HEK293 (cell line): ENCODE measurements at regions not wholly inside any gene's neighbourhood (a gene's known extent, or its start where the extent isn't known, plus 50 kb on each side); places are given as distances from the start of the nearest gene placed in this dataset.

Experiments
- OSR2 ChIP-seq: fragments of 450-650 bp; formaldehyde crosslinking; IDR thresholded peaks from 2 replicates; pipeline ENCODE4 v1.5.1; 2016; ENCODE audit warnings: missing biosample characterization, missing genetic modification characterization
- RBAK ChIP-seq: fragments of 450-650 bp; formaldehyde crosslinking; IDR thresholded peaks from 2 replicates; pipeline ENCODE4 v1.5.1; 2016; ENCODE audit warnings: missing biosample characterization, missing genetic modification characterization
- ZFP37 ChIP-seq: fragments of 450-650 bp; formaldehyde crosslinking; IDR thresholded peaks from 2 replicates; pipeline ENCODE4 v1.5.1; 2016; ENCODE audit warnings: missing biosample characterization, missing genetic modification characterization
- ZNF214 ChIP-seq: fragments of 450-650 bp; formaldehyde crosslinking; IDR thresholded peaks from 2 replicates; pipeline ENCODE4 v1.5.1; 2017; ENCODE audit warnings: missing biosample characterization, mild to moderate bottlenecking, missing genetic modification characterization, borderline replicate concordance
- ZNF621 ChIP-seq: fragments of 450-650 bp; formaldehyde crosslinking; IDR thresholded peaks from 2 replicates; pipeline ENCODE4 v1.5.1; 2017; ENCODE audit warnings: missing biosample characterization, missing genetic modification characterization
- ZNF704 ChIP-seq: fragments of 450-650 bp; formaldehyde crosslinking; IDR thresholded peaks from 2 replicates; pipeline ENCODE4 v1.5.1; 2016; ENCODE audit warnings: missing biosample characterization, missing genetic modification characterization
- ZNF768 ChIP-seq: fragments of 450-650 bp; formaldehyde crosslinking; IDR thresholded peaks from 2 replicates; pipeline ENCODE4 v1.5.1; 2018; ENCODE audit warnings: missing biosample characterization, mild to moderate bottlenecking, missing genetic modification characterization
- TF ChIP-seq, protein P1 (sequence below): fragments of 450-650 bp; formaldehyde crosslinking; IDR thresholded peaks from 2 replicates; pipeline ENCODE4 v1.5.1; 2016; ENCODE audit warnings: missing biosample characterization, missing genetic modification characterization
- TF ChIP-seq, protein P2 (sequence below): fragments of 450-650 bp; formaldehyde crosslinking; IDR thresholded peaks from 2 replicates; pipeline ENCODE4 v1.5.1; 2016; ENCODE audit warnings: missing biosample characterization, missing genetic modification characterization
- TF ChIP-seq, protein P3 (sequence below): fragments of 450-650 bp; formaldehyde crosslinking; IDR thresholded peaks from 2 replicates; pipeline ENCODE4 v1.5.1; 2016; ENCODE audit warnings: missing biosample characterization, missing genetic modification characterization
- TF ChIP-seq, protein P4 (sequence below): fragments of 450-650 bp; formaldehyde crosslinking; IDR thresholded peaks from 2 replicates; pipeline ENCODE4 v1.5.1; 2016; ENCODE audit warnings: missing biosample characterization, missing genetic modification characterization

- TF ChIP-seq, protein P1, sequence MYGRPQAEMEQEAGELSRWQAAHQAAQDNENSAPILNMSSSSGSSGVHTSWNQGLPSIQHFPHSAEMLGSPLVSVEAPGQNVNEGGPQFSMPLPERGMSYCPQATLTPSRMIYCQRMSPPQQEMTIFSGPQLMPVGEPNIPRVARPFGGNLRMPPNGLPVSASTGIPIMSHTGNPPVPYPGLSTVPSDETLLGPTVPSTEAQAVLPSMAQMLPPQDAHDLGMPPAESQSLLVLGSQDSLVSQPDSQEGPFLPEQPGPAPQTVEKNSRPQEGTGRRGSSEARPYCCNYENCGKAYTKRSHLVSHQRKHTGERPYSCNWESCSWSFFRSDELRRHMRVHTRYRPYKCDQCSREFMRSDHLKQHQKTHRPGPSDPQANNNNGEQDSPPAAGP (tag by site-specific recombination): no peak
- TF ChIP-seq, protein P2, sequence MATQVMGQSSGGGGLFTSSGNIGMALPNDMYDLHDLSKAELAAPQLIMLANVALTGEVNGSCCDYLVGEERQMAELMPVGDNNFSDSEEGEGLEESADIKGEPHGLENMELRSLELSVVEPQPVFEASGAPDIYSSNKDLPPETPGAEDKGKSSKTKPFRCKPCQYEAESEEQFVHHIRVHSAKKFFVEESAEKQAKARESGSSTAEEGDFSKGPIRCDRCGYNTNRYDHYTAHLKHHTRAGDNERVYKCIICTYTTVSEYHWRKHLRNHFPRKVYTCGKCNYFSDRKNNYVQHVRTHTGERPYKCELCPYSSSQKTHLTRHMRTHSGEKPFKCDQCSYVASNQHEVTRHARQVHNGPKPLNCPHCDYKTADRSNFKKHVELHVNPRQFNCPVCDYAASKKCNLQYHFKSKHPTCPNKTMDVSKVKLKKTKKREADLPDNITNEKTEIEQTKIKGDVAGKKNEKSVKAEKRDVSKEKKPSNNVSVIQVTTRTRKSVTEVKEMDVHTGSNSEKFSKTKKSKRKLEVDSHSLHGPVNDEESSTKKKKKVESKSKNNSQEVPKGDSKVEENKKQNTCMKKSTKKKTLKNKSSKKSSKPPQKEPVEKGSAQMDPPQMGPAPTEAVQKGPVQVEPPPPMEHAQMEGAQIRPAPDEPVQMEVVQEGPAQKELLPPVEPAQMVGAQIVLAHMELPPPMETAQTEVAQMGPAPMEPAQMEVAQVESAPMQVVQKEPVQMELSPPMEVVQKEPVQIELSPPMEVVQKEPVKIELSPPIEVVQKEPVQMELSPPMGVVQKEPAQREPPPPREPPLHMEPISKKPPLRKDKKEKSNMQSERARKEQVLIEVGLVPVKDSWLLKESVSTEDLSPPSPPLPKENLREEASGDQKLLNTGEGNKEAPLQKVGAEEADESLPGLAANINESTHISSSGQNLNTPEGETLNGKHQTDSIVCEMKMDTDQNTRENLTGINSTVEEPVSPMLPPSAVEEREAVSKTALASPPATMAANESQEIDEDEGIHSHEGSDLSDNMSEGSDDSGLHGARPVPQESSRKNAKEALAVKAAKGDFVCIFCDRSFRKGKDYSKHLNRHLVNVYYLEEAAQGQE (tag by site-specific recombination): no peak
- TF ChIP-seq, protein P3, sequence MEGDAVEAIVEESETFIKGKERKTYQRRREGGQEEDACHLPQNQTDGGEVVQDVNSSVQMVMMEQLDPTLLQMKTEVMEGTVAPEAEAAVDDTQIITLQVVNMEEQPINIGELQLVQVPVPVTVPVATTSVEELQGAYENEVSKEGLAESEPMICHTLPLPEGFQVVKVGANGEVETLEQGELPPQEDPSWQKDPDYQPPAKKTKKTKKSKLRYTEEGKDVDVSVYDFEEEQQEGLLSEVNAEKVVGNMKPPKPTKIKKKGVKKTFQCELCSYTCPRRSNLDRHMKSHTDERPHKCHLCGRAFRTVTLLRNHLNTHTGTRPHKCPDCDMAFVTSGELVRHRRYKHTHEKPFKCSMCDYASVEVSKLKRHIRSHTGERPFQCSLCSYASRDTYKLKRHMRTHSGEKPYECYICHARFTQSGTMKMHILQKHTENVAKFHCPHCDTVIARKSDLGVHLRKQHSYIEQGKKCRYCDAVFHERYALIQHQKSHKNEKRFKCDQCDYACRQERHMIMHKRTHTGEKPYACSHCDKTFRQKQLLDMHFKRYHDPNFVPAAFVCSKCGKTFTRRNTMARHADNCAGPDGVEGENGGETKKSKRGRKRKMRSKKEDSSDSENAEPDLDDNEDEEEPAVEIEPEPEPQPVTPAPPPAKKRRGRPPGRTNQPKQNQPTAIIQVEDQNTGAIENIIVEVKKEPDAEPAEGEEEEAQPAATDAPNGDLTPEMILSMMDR (tag by site-specific recombination): no peak
- TF ChIP-seq ZFP37 (tag by site-specific recombination) (no peak), OSR2 (no peak), ZNF214 (tag by site-specific recombination) (no peak), ZNF621 (tag by site-specific recombination) (no peak), ZNF704 (tag by site-specific recombination) (no peak), ZNF768 (no peak), RBAK (tag by site-specific recombination) (no peak)
- TF ChIP-seq, protein P4, sequence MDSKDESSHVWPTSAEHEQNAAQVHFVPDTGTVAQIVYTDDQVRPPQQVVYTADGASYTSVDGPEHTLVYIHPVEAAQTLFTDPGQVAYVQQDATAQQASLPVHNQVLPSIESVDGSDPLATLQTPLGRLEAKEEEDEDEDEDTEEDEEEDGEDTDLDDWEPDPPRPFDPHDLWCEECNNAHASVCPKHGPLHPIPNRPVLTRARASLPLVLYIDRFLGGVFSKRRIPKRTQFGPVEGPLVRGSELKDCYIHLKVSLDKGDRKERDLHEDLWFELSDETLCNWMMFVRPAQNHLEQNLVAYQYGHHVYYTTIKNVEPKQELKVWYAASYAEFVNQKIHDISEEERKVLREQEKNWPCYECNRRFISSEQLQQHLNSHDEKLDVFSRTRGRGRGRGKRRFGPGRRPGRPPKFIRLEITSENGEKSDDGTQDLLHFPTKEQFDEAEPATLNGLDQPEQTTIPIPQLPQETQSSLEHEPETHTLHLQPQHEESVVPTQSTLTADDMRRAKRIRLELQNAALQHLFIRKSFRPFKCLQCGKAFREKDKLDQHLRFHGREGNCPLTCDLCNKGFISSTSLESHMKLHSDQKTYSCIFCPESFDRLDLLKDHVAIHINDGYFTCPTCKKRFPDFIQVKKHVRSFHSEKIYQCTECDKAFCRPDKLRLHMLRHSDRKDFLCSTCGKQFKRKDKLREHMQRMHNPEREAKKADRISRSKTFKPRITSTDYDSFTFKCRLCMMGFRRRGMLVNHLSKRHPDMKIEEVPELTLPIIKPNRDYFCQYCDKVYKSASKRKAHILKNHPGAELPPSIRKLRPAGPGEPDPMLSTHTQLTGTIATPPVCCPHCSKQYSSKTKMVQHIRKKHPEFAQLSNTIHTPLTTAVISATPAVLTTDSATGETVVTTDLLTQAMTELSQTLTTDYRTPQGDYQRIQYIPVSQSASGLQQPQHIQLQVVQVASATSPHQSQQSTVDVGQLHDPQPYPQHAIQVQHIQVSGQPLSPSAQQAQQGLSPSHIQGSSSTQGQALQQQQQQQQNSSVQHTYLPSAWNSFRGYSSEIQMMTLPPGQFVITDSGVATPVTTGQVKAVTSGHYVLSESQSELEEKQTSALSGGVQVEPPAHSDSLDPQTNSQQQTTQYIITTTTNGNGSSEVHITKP (tag by site-specific recombination): no peak
Measured at GRCh38 chr7:159213253-159213652, 68.6 kb upstream of the VIPR2 start.
